Mucosa of descending colon (tissue), 3 donors: ENCODE measurements at regions not wholly inside any gene's neighbourhood (a gene's known extent, or its start where the extent isn't known, plus 50 kb on each side); places are given as distances from the start of the nearest gene placed in this dataset.
"Not testable (repeated sequence)": the region's sequence is repeated elsewhere in the genome, so short reads cannot be mapped to it uniquely, and the experiment has no call there.

Experiments used
- ATAC-seq: fragments of 200-7000 bp; cut with Tn5 transposase; one replicate; pipeline ENCODE4 v1.9.1; 2020; ENCODE audit warnings: mild to moderate bottlenecking, moderate library complexity
- DNase-seq, 3 donors: peaks; one replicate each; pipeline ENCODE4 v3.0.0-alpha.2; 2020
- H3K36me3 ChIP-seq: fragments of 200-600 bp; one replicate; pipeline ENCODE4 v1.8.0; 2021; ENCODE audit warnings: low read depth, mild to moderate bottlenecking
- H3K4me1 ChIP-seq: fragments of 200-600 bp; one replicate; pipeline ENCODE4 v1.8.0; 2021; ENCODE audit warnings: low read depth, mild to moderate bottlenecking
- H3K4me3 ChIP-seq: fragments of 200-600 bp; one replicate; pipeline ENCODE4 v1.8.0; 2021; ENCODE audit warnings: mild to moderate bottlenecking
- H3K9me3 ChIP-seq: fragments of 200-600 bp; one replicate; pipeline ENCODE4 v1.8.0; 2021; ENCODE audit warnings: mild to moderate bottlenecking
- CTCF ChIP-seq: fragments of 200-600 bp; IDR thresholded peaks from one replicate; pipeline ENCODE4 v1.8.0; 2022; ENCODE audit warnings: antibody characterized with exemption, mild to moderate bottlenecking
- intact Hi-C, 2 donors: fragments of 100-400 bp; cut with DNase I in 1 of 2; cut with micrococcal nuclease in 1 of 2; formaldehyde crosslinking; loops; one replicate each; pipeline versions ENCODE4 v1.11.0 to v1.11.1; 2022; cut with DNase I, micrococcal nuclease
- donor health status: DM: no; HTN: no; CAD: no; lungs with moderate emphysema.
- donor health status: DM: no; HTN: no; CAD: no.
- donor health status: DM: no; HTN: yes; CAD: no.

DNA sequence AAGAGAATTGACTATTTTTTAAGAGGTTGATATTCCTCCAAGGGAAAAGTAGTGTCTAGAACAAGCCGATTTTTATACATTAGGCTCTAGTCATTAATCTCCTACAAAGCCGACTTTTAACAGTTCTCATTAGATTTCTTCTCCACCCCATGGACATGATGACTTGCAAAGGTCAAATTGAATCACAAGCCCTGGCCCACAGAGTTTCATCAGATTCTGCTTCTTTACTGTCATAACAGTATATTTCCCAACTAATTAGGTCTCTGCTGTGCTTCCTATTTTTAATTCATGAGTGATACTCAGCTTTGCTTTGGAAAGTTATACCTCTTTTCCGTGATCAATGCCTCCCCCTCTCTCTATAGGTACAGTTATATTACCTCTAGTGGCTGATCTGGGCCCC is 90.6 kb upstream of the ADGRB3 start:
- Histone ChIP-seq H3K36me3 (no peaks in the 10 kb centered on the region), H3K4me3 (no peak overlapping the region), H3K4me1 (no peaks in the 10 kb centered on the region), H3K9me3 (peaks cover 6% of the 10 kb centered on the region)
- TF ChIP-seq CTCF = no peak
- intact Hi-C loops = no loop called here
- DNase-seq = no peak
- ATAC-seq = no peak

- no peak for ATAC-seq
- no peaks in the 10 kb centered on the region for H3K36me3 ChIP-seq
- peaks cover 17% of the 10 kb centered on the region for H3K9me3 ChIP-seq
- H3K4me1 ChIP-seq = no peaks in the 10 kb centered on the region
- H3K4me3 ChIP-seq = no peak overlapping the region
- no peak for TF ChIP-seq CTCF
- intact Hi-C loops = no loop called here
- no peak for DNase-seq
These were observed 101.7 kb upstream of the ADGRB3 start for GRCh38 chr6:68533339-68533795.

- Histone ChIP-seq H3K9me3 (peaks cover 15% of the 10 kb centered on the region), H3K4me1 (no peaks in the 10 kb centered on the region), H3K4me3 (no peak overlapping the region), H3K36me3 (no peaks in the 10 kb centered on the region)
- DNase-seq (no peak), ATAC-seq (no peak)
- intact Hi-C loops = no loop called here
- no peak for TF ChIP-seq CTCF
These were observed 107.4 kb upstream of the ADGRB3 start for GRCh38 chr6:68527691-68528090.

DNA sequence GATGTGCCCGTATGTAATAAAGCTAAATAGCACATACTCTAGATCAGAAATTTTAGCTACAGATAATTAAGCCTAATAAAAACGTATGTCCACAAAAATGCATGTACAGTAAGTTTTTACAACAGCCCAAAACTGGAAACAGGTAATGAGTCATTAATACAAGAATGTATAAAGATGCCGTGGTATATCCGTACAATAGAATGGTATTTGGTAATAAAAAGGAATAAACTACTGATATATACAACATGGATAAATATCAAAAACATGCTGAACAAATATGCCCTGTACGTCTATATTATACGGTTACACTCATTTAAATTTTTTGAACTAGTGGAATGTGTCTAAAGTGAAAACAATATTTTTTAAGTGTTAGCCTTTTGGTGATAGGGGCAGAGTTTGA is 128.2 kb upstream of the ADGRB3 start:
- Histone ChIP-seq H3K4me1 (no peaks in the 10 kb centered on the region), H3K9me3 (peaks cover 16% of the 10 kb centered on the region), H3K36me3 (no peaks in the 10 kb centered on the region), H3K4me3 (no peak overlapping the region)
- TF ChIP-seq CTCF = no peak
- ATAC-seq = no peak
- intact Hi-C loops = no loop called here
- no peak for DNase-seq

GRCh38 chr6:68502946-68503345 is 132.1 kb upstream of the ADGRB3 start:
- Histone ChIP-seq H3K9me3 (peaks cover 19% of the 10 kb centered on the region), H3K4me3 (no peak overlapping the region), H3K4me1 (no peaks in the 10 kb centered on the region), H3K36me3 (no peaks in the 10 kb centered on the region)
- intact Hi-C loops = no loop called here
- TF ChIP-seq CTCF = no peak
- ATAC-seq (no peak), DNase-seq (no peak)

DNA sequence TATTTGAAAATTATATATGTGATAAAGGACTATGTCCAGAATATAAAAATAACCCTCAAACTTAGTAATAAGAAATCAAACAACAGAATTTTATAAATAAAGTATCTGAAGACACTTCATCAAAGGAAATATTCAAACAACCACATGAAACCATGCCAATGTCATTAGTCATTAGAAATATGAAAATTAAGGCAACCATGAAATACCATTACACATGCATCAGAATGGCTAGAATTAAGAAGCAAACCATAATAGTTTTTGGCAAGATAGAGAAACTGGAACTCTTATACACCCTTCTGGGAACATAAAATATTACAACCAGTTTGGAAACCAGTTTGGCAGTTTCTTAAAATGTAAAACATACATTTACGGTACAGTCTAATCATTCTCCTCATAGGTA is 137.2 kb upstream of the ADGRB3 start:
- intact Hi-C loops = no loop called here
- H3K36me3 ChIP-seq = no peaks in the 10 kb centered on the region
- no peak overlapping the region for H3K4me3 ChIP-seq
- H3K9me3 ChIP-seq = peaks cover 37% of the 10 kb centered on the region
- DNase-seq = no peak
- ATAC-seq = no peak
- no peak for TF ChIP-seq CTCF
- H3K4me1 ChIP-seq = no peaks in the 10 kb centered on the region

DNA sequence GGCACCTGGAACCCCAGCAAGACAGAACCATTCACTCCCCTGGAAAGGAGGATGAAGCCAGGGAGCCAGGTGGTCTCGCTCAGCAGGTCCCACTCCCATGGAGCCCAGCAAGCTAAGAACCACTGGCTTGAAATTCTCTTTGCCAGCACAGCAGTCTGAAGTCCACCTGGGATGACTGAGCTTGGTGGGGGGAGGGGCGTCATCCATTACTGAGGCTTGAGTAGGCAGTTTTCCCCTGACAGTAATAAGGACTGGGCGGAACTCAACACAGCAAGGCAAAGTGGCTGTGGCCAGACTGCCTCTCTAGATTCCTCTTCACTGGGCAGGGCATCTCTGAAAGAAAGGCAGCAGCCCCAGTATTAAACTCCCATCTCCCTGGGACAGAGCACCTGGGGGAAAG is 140.2 kb upstream of the ADGRB3 start:
- H3K4me1 ChIP-seq, intact Hi-C loops, ATAC-seq, H3K4me3 ChIP-seq, H3K36me3 ChIP-seq, DNase-seq: not testable (repeated sequence)
- peaks cover 33% of the 10 kb centered on the region for H3K9me3 ChIP-seq
